GM12874 (cell line): ENCODE measurements at regions not wholly inside any gene's neighbourhood (a gene's known extent, or its start where the extent isn't known, plus 50 kb on each side); places are given as distances from the start of the nearest gene placed in this dataset.

Source experiments
- TF ChIP-seq, protein P1 (sequence below): IDR thresholded peaks from 2 replicates; pipeline ENCODE4 v1.5.1; 2011; ENCODE audit warnings: low read depth, mild to moderate bottlenecking, control low read depth, low read length, moderate library complexity; ENCODE audit not compliant: insufficient read depth

DNA sequence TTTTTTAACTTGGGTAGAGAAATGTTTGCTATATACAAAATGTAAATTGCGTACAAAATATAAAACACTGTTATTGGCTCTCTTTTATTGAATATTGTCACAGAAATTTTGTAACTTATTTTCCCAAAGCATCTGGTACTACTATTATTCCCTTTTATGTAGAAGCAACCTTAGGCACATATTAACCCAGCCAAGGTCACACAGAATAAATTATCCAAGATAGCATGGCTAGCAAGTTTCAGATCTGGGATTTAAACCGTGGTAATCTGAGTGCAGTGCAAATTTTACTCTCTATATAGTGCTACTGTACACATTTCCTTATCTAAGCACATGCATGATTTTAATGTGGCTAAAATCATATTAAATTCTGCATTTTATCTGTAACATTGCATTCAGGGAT, 1190.5 kb upstream of the LRRTM3 start:
- TF ChIP-seq, protein P1, sequence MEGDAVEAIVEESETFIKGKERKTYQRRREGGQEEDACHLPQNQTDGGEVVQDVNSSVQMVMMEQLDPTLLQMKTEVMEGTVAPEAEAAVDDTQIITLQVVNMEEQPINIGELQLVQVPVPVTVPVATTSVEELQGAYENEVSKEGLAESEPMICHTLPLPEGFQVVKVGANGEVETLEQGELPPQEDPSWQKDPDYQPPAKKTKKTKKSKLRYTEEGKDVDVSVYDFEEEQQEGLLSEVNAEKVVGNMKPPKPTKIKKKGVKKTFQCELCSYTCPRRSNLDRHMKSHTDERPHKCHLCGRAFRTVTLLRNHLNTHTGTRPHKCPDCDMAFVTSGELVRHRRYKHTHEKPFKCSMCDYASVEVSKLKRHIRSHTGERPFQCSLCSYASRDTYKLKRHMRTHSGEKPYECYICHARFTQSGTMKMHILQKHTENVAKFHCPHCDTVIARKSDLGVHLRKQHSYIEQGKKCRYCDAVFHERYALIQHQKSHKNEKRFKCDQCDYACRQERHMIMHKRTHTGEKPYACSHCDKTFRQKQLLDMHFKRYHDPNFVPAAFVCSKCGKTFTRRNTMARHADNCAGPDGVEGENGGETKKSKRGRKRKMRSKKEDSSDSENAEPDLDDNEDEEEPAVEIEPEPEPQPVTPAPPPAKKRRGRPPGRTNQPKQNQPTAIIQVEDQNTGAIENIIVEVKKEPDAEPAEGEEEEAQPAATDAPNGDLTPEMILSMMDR: no peak

DNA sequence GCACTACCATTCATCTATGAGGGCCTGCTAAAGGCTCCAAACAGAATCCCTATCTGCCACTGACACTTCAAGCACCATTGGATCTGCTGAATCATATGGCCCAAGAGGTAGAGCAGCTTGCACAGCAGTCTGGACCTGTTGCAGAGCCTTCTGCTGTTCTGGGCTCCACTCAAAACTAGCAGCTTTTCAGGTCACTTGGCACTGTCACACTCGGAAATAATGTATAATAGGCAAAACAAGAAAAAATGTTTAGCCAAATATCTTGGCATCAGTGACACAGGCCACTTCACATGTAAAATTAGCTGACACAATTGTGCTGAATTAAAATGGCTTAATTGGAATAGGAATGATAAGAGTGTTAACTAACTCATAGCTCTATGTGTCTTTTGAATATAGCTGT, 1182.9 kb upstream of the LRRTM3 start:
- TF ChIP-seq, protein P1: no peak

DNA sequence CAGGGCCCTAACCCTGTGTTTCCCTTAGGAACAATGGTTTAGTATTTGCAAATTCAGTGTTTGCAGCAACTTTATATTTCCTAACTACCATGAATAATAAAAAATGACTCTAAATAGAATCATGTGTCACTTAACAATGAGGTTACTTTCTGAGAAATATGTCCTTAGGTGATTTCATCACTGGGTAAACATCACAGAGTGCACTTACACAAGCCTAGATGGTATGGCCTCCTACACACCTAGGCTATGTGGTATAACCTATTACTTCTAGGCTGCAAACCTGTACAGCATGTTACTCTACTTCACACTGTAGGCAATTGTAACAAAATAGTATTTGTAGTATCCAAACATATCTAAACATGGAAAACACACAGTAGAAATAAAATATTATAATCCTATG, 1174.6 kb upstream of the LRRTM3 start:
- TF ChIP-seq, protein P1: no peak

DNA sequence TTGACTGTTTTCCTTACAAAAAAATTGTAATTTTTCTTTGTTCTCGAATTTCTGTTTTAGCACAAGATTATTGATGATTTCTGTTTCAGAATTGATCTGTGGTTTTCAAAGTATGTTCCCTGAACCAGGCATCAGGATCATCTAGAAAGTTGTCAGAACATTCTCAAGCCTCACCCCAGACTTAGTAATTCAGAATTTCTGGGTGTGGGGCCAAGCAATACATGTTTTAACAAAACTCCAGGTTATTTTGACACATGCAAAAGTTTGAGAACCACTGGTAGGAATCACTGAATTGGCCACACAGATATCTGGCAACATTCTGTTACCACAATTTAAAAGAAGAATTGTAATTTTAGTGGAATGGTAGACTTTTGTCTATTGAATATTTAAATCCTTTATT, 1173.9 kb upstream of the LRRTM3 start:
- TF ChIP-seq, protein P1: no peak

DNA sequence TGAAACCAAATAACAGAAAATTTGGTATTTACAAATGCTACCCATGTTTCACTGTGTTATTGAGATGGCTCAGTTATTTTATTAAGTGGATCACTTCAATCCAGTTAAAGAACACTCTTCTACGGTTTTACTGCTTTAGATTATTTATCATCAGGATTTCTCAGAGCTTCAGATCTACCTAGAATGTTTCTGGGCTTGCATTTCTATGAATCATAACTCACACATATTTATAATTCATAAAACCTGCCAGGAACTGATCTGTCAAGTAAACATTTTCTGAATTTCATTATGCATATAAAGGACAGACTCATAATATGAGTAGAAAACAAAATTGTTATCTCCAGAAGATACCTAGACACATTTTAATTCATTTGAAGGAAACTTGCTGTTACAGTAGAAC, 1172.3 kb upstream of the LRRTM3 start:
- TF ChIP-seq, protein P1: no peak

DNA sequence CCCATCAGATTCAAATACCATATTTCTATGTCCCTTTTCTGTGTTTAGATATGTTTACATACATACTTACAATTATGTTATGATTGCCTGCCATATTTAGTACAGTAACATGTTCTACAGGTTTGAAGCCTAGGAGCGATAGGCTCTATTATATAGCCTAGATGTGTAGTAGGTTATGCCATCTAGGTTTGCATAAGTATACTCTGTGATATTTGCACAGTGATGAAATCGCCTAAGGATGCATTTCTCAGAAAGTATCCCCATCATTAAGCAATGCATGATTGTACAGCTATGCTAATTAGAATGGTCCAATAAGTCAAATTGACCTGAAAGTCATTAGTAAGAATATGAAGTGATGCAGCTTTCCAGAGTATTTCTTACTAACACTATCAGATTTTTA, 1171.7 kb upstream of the LRRTM3 start:
- TF ChIP-seq, protein P1: no peak

DNA sequence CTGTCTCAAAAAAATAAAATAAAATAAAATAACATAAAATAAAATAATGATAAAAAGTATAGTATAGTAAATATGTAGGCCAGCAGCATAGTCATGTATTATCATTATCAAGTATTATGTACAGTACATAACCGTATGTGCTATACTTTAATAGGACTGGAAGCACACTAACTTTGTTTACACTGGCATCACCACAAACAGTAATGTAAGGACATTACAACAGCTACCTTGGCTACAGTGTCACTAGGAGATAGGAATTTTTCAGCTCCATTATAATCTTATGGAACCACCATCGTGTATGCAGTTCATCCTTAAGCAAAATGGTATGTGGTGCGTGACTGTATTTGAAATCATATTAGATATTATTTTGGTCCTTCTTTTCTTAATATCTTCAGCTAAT, 1163.5 kb upstream of the LRRTM3 start:
- TF ChIP-seq, protein P1: no peak

DNA sequence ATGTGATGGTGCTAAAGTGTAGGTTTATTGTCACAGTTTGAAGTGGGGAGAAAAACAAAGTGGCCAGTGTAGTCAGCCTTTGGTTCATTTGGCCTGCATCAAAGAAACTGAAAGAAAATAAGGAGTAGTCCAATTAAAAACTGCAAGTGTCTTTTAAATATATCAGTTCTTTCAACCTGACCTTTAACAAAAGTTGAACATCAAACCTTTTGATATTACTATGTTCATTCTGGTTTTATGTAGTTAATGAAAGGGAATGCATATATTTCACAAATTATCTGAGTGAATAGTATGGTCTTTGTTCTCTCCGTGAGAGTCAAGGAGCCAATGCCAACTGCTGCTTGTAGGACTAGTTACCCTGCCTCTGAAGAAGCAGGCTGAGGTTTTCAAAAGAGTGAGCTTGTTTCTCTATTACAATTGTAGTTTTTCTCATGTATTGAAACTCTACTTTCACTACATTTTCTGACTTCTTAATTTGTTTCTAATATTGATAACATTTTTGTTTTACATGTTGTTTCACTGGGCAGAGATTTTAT, 1160.8 kb upstream of the LRRTM3 start:
- TF ChIP-seq, protein P1: no peak
